HG02943 (cell line): ENCODE measurements at regions not wholly inside any gene's neighbourhood (a gene's known extent, or its start where the extent isn't known, plus 50 kb on each side); places are given as distances from the start of the nearest gene placed in this dataset.

Experiments used
- ATAC-seq: cut with Tn5 transposase; IDR thresholded peaks from one replicate; pipeline ENCODE4 v1.9.1; 2021; ENCODE audit warnings: mild to moderate bottlenecking, low read depth, moderate library complexity; ENCODE audit not compliant: unreplicated experiment

DNA sequence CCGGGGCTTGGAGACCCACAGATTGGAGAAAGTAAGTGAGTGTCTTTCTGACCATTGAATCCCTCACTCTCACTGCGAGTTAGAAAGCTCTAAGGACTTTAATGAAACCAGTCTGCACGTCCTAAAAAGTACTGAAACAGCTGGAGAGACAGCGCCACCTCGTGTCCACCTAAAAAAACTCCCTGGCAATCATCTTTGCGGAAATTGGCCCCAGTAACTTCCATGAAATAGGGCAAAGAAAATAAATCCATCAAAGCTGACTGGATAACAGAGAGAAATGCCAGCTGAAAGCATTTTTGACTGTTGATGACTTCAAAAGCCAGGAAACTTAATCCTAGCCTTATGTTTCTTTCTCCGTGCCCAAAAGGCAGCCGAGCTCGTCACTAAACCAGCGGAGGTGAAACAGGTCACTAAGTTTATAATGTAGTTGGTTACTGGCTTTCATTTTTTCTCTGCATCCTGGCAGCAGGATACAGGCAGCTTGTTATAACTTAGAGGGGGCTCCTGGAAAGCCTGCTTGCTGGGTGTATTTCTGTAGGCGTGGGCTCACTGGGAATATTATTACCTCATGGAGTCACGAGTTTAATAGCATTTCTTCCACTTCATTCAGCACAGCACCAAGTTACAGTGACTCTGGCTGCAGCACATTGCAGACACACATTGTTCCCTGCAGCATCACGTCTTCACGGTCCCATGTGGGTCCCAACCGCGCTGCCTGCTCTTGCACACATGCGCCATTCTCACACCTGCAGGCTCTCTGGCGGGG, 266.5 kb downstream of the HRH4 start:
- no peak for ATAC-seq

DNA sequence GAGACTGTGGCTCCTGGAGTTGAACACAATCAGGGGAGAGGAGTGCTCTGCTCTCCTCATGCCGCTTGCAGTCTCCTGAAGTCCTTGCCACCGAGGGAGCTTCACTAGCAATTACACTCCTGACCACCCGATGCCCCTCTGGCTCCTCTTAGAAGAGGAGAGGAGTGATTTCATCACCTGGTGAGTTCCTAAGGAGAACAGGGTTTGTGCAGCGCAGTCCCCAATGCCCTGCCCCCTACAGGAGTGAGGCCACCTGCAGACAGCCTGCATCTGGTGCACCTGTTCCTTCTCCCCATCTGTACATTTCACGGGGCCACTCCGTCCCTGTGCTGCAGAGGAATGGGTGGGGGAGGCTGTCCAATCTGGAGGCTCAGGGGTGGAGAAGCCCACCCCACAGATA, 267.2 kb downstream of the HRH4 start:
- no peak for ATAC-seq

DNA sequence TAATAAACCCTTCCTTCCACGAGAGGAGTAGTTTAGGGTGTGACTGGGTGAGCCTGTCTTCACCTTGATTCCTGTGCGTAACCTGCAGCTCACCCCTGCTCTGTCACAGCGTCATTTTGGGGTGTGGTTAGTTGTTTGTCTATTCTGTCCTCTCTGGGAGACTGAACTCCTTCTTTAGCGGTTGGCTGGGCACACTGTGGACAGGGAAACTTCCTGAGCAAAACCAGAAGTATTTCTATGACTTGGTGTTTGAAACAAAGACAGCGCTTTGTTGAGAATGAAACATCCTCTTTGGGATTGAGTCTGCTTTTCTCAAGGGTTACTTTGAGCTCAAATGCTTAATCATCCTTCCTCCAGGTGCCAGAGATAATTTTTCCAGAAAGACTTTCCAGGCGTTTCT, 270.7 kb downstream of the HRH4 start:
- no peak for ATAC-seq

DNA sequence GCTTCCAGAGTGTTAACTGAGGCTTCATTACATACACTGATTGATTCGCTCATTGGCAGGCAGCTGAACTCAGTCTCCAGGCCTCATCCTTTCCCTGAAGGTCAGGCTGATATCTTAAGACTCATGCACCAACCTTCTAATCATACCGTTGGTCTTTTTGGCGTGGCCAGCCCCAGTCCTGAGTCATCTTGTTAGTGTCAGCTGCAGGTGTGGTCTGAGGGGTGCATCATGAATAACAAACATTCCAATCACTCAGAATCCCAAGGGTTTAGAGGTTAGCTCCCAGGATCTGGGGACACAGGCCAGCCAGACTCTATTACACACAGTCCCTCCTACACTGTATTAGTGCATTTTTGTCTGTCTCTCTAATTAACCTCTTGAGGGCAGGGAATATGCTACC, 271.5 kb downstream of the HRH4 start:
- ATAC-seq = no peak

DNA sequence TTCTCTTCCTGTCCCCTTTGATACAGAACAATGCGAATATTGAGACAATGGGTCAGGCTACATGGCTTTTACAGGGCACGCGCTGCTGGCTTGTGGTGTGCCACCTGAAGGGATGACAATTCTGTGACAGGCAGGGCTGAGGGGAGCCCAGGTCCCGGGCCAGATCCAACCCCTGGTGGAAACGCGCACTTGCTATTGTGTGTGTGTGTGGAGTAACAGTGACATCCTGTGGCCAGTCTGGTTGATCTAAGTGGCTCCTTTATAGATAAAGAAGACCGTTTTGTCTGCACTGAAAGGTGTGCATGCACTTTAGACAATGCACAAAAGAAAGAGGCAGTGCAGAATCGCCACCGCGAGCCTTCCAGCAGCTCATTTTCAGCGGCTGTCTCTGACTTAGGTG, 273.6 kb downstream of the HRH4 start:
- ATAC-seq = no peak

DNA sequence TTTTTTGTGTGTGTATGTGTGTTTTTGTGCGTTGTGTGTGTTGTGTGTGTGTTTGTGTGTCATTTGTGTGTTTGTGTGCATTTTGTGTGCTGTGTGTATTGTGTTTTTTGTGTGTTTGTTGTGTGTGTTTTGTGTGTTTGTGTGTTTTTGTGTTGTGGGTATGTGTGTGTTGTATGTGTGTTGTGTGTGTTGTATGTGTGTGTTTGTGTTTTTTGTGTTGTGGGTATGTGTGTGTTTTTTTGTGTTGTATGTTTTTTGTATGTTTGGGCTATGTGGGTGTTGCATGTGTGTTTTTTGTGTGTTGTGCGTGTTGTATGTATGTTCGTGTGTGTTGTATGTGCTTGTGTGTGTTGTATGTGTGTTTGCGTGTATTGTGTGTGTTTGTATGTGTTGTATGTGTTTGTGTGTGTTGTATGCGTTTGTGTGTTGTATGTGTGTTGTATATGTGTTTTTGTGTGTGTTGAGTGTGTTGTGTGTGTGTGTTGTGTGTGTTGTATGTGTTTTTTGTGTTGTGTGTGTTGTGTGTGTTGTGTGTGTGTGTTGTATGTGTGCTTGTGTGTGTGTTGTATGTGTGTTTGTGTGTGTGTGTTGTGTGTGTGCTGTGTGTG, 275.3 kb downstream of the HRH4 start:
- ATAC-seq = no peak

DNA sequence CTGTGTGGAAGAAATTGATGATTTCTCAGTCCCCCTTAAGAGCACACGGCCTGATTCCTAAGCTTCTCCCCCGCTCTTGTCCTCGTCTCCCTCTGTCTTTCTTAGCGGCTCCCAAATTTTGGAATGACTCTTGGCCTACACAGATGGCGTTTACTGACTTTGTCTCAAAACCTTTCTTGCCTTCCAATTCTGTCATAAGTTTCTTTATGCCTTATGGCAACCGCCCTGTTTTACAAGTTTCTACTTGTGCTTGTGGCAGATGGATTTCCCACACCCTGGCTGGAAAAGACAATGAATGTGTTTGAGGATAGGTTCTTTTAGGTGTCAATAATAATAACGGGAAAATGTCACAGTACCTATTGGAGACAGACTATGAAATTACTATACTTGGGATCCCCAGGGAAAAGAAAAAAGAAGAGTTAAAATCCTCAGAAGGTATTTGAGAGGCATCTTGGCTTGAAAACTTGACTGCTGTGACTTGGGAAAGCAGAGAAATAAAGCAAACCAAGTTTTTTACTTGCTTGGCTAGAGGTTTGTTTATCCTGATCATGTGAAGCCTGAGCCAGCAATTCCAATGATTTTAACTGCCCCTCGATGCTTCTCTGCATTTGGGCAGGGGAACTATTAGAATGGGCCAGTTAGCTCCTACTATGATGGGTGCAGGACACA, 276.4 kb downstream of the HRH4 start:
- no peak for ATAC-seq

DNA sequence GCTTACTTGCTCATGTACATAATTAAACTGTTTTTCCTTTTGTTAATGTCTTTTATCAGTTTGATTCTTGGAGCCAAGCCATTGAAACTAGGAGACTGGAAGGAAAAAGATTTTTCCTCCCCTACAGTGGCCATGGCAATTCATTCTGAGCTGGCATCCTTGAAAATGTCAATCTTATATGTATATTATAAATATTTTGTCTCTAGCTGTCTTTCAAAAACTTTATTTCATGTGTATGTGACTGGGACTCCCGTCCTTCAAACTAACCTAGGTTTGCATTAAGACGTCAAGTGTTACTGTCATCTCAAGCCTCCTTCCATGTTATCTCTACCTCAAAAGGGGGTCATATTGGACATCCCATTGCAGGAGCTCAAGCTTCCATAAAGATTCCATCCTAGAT, 280.4 kb downstream of the HRH4 start:
- ATAC-seq = no peak

DNA sequence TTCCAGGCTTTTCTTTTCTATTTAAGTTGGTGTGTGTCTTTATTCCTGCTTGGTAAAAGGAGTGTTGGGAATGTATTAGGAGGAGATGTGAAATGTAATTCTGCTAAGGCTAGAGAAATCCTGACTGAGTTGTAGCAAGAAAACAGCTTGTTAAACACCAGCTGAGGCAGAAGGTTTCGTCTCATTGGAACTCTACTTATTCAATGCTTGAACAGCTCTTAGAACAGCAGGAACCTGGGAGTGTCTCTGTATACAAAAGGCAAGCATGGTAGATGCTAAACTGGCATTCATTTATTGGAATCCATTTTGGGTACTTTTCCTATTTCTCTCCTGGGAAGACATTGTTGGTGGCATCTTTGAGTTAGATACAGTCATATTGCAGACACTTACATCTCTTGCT, 280.9 kb downstream of the HRH4 start:
- ATAC-seq = no peak

DNA sequence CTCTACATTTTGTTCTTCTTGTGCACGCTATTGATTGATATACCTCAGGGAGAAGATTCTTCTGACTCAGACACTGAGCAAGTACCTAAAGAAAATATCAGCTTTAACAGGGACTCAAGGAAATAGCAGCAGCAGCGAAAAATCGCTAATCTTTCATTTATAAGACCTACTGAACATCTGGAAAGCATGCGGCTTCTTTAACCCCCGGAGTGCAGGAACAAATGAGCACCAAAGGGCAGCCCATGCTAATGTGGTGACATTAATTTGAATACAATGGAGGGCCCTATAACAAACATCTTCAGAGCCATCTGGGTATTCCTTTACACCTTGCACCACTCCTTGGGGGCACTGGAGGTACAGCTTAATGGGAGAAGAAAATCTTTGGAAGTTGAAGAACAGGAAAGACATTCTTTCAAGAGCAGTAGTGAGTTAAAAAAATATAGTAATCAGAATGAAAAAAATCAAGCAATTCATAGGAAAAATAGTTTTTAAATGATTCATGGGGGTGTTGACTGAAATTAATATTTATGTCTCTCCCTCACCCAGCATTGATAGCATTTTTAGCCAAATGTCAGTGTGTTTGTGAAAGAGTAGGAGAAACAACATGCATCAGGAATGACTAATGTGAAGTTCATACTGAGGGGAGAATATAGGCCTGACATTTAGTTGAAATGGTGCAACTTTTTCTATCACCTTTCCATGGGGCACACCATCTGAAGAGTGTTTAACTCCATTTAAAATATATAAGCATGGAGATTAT, 281.7 kb downstream of the HRH4 start:
- no peak for ATAC-seq

DNA sequence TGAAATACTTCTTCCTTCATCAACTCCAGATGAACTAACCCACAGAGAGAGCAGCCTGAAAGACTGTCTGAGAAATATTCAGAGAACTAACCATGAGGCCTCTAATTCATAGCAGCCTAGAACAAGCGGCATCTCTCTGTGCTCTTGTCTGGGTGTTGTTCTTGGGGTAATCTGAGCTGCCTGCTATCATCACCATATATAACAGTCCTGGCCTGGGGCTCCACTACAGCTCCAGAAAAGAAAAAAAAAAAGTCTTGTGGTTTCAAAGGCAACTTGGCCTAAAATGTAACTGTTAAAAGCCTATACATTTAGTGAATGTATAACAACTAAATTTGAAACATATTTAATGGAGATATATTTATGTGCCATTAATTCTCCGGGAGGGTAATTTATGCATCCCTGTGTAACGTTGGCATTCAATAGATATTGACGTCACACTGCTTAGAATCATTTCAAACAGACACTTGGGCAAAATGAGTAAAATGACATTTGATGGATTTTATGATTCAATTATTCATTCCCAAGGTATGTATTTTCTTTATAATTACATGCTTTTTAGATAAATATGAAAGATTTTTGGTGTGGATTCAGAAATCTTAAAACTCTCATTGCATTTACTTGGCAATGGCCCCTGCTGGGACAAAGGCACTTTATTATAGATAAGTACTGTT, 294.3 kb downstream of the HRH4 start:
- no peak for ATAC-seq

DNA sequence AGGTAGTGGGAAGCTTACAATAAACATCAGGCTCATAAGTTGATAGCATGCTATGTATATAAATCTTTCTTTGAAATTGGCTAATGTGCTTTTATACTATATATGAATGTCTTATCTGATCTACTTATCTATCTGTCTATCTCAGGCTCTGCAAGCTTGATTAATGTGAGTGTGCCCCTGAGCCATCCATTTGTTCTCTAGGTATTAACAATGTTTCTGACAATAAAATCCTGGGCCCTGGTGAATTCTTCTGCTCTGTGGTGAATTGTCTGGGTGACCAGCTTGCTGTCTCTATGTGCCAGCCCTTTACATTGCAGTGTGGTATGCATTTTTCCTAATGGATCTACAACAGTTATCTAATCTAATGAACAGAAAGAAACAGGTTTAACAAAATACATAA, 295.9 kb downstream of the HRH4 start:
- ATAC-seq = no peak

DNA sequence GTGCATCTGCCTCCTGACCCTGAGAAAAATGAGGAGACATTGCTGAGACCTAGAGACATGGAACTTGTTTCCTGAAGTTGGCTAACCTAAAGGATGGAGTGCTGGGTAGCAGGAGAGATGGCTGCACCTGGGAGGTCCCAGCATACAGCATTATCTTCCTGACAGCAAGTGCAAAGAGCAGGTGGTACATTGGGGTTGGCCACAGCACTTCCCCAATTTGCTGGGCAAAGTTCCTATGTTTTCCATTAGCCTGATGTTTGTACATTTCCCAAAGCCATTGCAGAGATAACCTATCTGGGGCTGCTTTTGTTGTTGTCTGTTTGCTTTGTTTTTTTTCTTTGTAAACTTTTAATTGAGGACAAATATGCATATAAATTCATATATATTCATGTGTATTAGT, 296.7 kb downstream of the HRH4 start:
- ATAC-seq = no peak

DNA sequence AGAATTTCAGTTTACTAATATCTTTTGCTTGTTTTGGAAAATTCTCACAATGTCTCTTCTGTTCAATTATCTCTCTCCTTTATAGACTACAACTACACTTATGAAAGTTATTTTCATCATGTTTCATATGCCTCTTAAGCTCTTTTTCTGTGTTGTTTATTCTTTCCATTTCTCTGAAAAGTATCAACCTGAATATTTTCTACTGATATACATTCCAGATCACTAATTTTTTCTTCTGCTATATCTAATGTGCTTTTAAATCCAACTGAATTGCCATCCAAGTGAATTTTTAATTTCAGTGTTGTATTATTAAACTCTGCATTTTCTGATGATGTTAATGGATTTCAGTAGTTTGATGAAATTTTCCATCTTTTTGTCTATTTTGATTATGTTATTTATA, 301.3 kb downstream of the HRH4 start:
- ATAC-seq = no peak

DNA sequence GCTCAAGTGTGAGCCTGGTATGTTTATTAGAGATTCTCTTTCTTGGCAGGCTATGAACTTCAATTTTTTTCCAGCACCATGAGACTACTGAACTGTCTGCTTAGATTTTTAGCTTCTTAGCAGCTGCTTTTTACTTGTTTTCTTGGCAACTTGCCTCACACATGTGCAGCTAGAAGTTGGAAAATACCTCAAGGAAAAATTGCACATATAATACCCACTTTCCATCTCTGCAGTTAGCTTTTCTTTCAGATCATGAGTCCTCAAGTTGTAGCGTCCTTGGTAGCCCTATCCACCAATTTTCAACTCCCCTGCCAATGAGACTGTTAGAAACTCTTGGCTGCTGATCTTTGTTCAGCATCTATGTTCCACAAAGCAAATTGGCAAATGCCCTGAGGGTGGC, 302.1 kb downstream of the HRH4 start:
- no peak for ATAC-seq

DNA sequence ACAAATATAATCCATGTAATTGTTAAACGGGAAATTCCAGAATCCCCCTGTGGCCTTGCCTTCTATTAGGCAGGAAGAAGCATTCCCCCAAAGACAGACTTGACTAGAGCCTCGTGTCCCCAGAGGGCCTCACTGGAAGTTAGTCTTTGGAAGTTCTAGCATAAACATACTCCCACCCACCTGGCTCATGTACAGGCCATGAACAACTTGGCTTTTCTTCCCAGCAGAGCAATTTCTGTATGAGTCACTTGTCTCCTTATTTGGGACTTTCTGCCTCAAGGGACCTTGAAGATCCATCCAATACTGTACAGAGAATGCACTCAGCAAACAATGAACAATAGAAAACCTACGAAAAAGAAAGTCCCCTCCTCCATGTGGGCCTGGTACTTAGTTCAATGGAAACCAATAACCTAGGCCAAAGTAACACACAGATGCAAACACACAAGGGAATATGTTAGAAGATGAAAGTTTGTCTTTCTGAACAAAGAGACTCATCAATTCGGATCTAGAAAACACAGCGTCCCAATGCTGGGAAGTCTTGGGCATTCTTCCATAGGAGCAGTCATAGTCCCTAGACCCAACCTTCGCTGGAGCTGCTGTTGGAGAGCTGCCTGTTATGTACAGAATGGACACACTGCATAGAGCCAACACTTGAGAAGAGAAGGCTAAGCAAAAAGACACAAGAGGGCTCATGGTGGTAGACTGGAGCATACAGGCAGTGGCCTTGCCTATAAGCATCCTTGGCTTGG, 303.5 kb downstream of the HRH4 start:
- ATAC-seq = no peak

DNA sequence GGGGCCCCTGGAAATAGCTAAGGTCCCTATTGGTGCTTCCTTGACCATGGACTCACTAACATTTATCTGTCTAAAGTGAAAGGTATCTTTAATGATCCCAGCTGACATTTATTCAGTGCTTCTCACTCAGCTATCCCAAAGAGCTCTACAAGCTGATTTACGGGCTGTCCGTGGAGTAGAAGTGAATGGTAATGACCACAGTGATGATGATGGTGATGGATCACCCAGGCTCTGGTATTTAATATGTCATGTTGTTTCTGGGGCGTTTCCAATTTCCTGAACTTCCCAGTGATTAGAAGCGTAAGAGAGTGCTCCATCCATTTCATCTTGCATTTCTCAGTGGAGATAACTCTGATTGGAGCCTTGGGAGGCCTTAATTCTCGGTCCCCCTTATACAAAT, 304.3 kb downstream of the HRH4 start:
- ATAC-seq = no peak

DNA sequence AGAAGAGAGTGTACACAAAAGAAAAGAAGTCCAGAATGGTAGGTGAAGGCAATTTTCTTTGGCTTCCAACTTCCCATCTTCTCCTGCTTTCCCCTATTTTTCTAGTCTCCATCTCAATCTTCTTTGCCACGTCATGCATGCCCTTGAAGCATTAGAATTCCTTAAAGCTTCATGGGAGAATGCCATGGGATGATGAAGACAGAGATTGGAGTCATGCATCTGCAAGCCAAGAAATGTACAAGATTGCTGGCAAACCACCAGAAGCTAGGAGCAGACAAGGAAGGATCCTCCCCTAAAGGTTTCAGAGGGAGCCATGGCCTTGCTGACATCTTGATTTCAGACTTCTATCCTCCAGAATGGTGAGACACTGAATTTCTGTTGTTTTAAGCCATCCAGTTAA, 305.9 kb downstream of the HRH4 start:
- no peak for ATAC-seq

DNA sequence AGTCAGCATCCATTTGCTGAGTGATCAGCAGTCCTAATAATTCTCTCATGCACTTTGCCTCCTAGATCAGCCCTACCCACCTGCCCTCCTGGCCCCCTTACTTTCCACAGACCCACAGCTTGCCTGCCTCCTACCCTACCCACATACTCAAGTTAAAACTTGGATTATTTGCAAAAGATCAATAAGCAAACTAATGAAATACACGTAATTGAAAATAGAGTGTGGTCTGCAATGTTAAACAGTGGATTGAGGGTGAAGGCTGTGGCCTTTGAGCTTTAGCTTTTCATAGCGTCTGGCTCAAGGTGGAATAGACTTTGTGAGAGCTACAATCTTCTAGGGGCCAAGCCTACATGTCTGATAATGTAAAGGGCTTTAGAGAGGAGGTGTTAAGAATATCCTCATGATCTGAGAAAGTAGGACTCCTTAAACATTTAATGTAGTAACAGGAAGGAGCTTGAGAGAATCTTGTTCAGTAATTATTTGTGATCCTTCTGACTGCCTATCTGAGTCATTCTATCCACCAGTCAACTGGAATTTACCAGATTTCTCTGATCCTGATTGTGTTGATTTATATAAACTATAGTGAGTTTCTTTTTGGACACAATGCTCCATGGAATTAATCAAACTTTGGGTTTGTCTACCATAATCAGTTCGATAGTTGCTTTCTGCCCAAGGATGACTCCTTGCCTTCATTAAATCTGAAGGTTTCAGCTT, 310.0 kb downstream of the HRH4 start:
- no peak for ATAC-seq
